Neural cell (in vitro differentiated cells): ENCODE measurements at regions not wholly inside any gene's neighbourhood (a gene's known extent, or its start where the extent isn't known, plus 50 kb on each side); places are given as distances from the start of the nearest gene placed in this dataset.

Experiments used
- EP300 ChIP-seq: fragments of 450-650 bp; conservative IDR thresholded peaks from 2 replicates; pipeline ENCODE4 v1.6.1; 2014; ENCODE audit warnings: antibody characterized with exemption, mild to moderate bottlenecking, moderate library complexity; ENCODE audit not compliant: poor library complexity, severe bottlenecking
- EZH2 ChIP-seq: fragments of 200-600, 300-800 bp; shearing (Covaris generic), sonication (generic); IDR thresholded peaks from 2 replicates; pipeline ENCODE4 v1.6.1; 2014; ENCODE audit warnings: antibody characterized with exemption, low read length, borderline replicate concordance, mild to moderate bottlenecking; ENCODE audit not compliant: insufficient read depth, poor library complexity, severe bottlenecking
- TAF1 ChIP-seq: IDR thresholded peaks from 2 replicates; pipeline ENCODE4 v1.6.1; 2012; ENCODE audit warnings: low read depth
- TF ChIP-seq, protein P1 (sequence below): fragments of 450-650 bp; IDR thresholded peaks from 2 replicates; pipeline ENCODE4 v1.5.1; 2014; ENCODE audit warnings: antibody characterized with exemption, mild to moderate bottlenecking, moderate library complexity; ENCODE audit not compliant: poor library complexity, severe bottlenecking

DNA sequence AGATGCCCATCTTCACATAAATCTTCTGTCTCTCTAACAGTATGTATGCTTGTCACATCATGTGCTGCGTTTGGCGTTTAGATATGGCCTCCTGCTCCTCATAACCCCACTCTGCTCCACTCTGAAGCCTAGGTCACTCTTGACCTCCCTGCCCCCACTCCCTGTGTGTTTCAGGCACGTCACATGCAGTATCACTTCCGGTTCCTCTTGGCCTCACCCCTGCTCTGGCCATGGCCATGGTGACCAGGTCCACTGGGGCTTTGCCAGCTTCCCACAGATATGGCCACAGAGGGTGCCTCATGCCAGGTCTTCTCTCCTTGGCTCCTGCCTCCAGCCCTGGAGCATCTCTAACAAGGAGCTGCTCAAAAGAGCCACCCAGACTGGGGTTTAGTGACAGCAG lies 160.0 kb downstream of the RNF152 start:
- TF ChIP-seq, protein P1, sequence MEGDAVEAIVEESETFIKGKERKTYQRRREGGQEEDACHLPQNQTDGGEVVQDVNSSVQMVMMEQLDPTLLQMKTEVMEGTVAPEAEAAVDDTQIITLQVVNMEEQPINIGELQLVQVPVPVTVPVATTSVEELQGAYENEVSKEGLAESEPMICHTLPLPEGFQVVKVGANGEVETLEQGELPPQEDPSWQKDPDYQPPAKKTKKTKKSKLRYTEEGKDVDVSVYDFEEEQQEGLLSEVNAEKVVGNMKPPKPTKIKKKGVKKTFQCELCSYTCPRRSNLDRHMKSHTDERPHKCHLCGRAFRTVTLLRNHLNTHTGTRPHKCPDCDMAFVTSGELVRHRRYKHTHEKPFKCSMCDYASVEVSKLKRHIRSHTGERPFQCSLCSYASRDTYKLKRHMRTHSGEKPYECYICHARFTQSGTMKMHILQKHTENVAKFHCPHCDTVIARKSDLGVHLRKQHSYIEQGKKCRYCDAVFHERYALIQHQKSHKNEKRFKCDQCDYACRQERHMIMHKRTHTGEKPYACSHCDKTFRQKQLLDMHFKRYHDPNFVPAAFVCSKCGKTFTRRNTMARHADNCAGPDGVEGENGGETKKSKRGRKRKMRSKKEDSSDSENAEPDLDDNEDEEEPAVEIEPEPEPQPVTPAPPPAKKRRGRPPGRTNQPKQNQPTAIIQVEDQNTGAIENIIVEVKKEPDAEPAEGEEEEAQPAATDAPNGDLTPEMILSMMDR, result no peak
- no peak for TF ChIP-seq TAF1
- TF ChIP-seq EZH2, result no peak
- TF ChIP-seq EP300, result no peak
